ENCODE measurements at regions not wholly inside any gene's neighbourhood (a gene's known extent, or its start where the extent isn't known, plus 50 kb on each side); places are given as distances from the start of the nearest gene placed in this dataset.

- no peak for DNase-seq
Measured at GRCh38 chr15:69530991-69531664, 78.5 kb downstream of the RPLP1 start.

- no peak for DNase-seq
Measured at GRCh38 chr15:69531665-69532027, 79.0 kb downstream of the RPLP1 start.

GRCh38 chr15:69532066-69532465 lies 79.4 kb downstream of the RPLP1 start:
- no peak for DNase-seq

- no peak for DNase-seq
Measured at GRCh38 chr15:69532856-69533255, 80.2 kb downstream of the RPLP1 start.

GRCh38 chr15:69533522-69533921 lies 80.9 kb downstream of the RPLP1 start:
- no peak for DNase-seq

- no peak for DNase-seq
Measured at GRCh38 chr15:69535101-69535638, 82.6 kb downstream of the RPLP1 start.

GRCh38 chr15:69535998-69536397 lies 83.4 kb downstream of the RPLP1 start:
- DNase-seq = no peak

- no peak for DNase-seq
Measured at GRCh38 chr15:69536726-69537512, 84.3 kb downstream of the RPLP1 start.

- no peak for DNase-seq
Measured at GRCh38 chr15:69537901-69538300, 85.3 kb downstream of the RPLP1 start.

GRCh38 chr15:69538379-69538778 lies 85.8 kb downstream of the RPLP1 start:
- DNase-seq = no peak

GRCh38 chr15:69539345-69539744 lies 86.7 kb downstream of the RPLP1 start:
- DNase-seq = no peak

GRCh38 chr15:69540622-69541021 lies 88.0 kb downstream of the RPLP1 start:
- DNase-seq = peak; percentile 38 to 43

- no peak for DNase-seq
Measured at GRCh38 chr15:69542028-69542427, 89.4 kb downstream of the RPLP1 start.

GRCh38 chr15:69543681-69544364 lies 91.2 kb downstream of the RPLP1 start:
- DNase-seq = no peak

- no peak for DNase-seq
Measured at GRCh38 chr15:69544365-69545113, 91.9 kb downstream of the RPLP1 start.

- no peak for DNase-seq
Measured at GRCh38 chr15:69546182-69546581, 93.6 kb downstream of the RPLP1 start.

- no peak for DNase-seq
Measured at GRCh38 chr15:69548395-69549180, 96.0 kb downstream of the RPLP1 start.

GRCh38 chr15:69551391-69552056 lies 98.9 kb downstream of the RPLP1 start:
- DNase-seq = no peak

- no peak for DNase-seq
Measured at GRCh38 chr15:69552057-69552815, 99.6 kb downstream of the RPLP1 start.

GRCh38 chr15:69553686-69554085 lies 101.1 kb downstream of the RPLP1 start:
- no peak for DNase-seq
